Retina (tissue), 1 donor: ENCODE measurements at regions not wholly inside any gene's neighbourhood (a gene's known extent, or its start where the extent isn't known, plus 50 kb on each side); places are given as distances from the start of the nearest gene placed in this dataset.
"Not testable (repeated sequence)": the region's sequence is repeated elsewhere in the genome, so short reads cannot be mapped to it uniquely, and the experiment has no call there.

ENCODE experiments used
- DNase-seq: peaks from one replicate; pipeline ENCODE4 v3.0.0-alpha.2; 2016

DNA sequence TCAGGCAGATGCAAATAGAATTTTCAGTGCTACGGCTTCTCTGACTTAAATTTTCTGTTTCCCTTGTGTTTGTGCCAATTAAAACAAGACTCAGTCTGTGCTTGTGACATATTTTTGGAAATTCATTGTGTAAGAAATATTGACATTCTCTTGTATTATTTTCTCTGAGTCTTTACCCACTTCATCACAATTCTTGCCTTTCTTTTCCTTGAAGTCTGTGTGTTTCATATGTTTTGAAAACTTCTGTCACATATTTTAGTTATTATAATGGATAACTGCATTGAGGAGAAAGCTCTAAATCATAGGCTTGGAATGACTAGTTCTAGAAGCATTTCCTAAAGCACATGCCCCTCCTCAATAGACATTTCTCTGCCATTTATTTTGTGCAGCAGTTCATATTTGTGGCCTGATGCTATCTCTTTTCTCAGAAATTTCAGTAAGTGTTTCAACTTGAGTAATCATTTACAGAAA is 206.6 kb downstream of the PALM2AKAP2 start:
- DNase-seq = no peak

DNA sequence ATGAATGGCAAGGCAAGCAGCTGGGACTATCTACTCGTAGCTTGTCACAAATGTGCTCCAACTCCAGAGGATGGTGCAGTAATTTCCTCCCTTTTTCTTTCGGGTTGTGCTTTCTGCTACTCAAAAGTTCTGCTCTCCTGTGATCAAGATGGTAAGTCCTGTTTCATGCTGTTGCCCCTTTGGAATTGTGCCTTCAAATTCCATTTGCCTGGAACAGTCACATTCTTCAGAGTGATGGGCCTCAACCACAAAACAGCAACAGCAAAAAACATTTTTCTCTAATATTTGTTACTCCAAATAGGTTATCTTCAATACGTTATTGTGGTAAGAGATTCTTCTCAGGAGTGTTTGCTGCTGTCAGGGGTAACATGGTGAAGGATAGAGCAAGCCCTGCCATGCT is 209.3 kb downstream of the PALM2AKAP2 start:
- DNase-seq = no peak

DNA sequence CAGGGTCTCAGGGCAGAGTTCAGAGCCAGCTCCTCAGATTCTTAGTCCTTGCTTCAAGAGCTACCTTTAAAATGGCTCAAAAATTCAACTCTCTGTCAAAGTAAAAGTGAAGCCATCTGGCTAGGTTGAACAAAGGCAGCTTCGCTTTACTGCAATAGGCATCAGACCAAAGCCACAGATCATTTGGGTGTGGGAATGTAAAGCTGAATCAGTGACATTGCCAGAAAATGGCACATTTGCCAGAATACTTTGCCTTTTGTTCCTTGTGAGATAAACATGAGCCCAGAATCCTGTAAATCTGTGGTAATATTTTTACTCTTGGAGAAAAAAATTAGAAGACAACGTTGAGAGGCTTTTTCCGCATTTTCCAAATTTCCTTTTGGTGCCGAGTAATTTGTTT is 210.5 kb downstream of the PALM2AKAP2 start:
- DNase-seq = no peak

DNA sequence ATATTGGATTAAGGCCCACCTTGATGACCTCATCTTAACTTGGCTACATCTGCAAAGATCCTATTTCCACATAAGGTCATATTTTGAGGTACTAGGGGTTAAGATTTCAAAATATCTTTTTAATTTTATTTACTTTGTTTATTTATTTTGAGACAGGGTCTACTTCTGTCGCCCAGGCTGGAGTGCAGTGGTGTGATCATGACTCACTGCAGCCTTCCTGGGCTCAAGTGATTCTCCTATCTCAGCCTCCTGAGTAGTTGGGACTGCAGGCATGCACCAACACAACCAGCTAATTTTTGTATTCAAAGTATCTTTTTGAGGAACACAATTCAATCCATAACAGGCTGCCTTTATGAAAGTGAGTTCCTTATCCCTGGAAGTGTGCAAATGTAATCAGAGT is 212.3 kb downstream of the PALM2AKAP2 start:
- no peak for DNase-seq

DNA sequence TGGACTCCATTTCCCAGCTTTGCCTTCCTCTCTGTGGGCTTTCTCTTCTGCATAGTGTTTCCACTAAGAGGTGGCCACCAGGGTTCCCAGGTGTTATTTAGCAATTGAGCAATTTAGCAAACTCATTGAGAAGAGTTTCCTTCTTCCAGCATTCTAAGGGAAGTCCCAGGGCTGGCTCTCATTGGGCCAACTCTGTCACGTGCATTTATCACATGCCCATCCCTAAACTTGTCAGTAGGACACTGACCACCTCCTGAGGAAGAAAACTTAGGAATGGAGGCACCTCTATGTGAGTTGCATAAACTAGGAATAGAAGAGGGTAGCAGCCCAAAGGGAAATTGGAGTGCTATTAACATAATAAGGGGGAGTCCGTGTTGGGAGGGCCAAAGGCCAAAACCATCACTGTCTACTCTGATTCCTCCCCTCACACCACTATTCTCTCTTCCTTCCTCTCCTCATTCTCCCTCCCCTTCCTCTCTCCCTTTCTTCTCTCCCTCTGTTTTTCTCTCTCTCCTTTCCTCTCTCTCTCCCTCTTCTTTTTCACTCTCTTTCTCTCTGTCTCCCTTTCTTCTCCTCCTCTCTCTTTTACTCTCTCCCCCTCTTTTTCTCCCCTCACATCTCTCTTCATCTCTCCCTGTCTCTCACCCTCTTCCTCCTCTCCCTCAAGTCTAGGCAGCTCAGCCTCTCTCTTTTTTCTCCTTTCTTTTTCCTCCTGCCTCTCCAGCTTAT is 213.4 kb downstream of the PALM2AKAP2 start:
- DNase-seq = no peak

DNA sequence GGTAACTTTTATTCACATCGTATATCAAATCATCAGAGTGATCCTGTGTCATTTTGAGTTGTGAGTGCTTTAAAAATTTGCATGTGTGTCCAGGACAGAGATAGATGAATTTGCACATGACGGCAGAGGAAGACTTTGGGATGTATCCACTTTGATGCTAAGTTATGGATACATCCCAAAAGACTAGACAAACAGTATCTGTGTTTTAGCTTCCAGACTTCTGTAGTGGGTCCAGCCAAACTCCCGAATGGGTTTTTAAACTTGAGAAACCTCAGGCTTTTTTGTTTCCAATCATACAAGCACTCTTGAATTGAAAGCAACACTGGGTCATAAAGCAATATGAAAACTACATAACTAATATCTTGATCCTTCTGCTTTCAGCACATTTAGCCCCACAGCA is 213.8 kb downstream of the C9orf152 start:
- no peak for DNase-seq

DNA sequence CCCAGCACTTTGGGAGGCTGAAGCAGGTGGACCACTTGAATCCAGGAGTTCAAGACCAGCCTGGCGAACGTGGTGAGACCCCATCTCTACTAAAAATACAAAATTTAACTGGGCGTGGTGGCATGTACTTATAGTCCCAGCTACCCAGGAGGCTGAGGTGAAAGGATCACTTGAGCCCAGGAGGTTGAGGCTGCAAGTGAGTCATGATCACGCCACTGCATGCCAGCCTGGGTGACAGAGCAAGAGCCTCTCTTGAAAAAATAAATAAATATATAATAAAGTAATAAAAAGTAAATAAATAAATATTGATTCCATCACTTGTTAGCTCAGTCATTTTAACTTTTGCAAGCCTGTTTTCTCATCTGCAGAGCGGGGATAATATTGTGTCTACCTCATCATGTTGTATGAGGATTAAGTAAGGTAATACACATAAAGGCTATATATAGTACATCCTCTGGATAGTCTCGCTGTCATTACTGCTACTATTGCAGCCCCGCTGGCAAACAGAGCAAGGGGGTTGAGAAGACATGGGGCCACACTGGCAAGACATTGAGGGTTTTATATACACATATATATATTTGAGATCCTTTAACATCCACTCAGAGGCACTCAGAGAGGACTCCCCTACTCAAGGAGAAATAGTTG is 210.9 kb downstream of the C9orf152 start:
- DNase-seq = no peak

DNA sequence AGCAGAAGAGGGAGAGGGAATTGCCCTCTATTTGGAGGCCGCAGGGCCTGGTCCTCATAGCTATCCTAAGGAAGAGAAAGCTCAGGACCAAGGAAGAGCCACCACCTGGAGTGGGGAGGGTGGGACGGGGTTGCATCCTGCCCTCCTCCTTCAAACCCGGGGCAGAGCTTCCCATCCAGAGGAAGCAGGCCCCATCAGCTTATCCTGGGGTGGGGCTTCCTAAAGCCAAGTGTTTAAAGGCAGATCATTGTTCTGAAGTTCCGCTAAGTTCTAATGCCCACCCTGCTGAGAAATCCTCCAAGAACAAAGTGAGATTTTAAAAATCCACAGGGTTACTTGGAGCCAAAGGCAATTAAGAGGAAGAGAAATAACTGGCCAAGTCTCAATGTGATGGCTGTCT is 210.3 kb downstream of the C9orf152 start:
- no peak for DNase-seq

DNA sequence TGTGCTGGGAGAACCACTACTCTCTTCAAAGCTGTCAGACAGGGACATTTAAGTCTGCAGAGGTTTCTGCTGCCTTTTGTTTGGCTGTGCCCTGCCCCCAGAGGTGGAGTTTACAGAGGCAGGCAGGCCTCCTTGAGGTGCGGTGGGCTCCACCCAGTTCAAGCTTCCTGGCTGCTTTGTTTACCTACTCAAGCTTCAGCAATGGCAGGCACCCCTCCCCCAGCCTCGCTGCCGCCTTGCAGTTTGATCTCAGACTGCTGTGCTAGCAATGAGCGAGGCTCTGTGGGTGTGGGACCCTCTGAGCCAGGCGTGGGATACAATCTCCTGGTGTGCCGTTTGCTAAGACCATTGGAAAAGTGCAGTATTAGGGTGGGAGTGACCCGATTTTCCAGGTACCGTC is 202.4 kb downstream of the C9orf152 start:
- DNase-seq = not testable (repeated sequence)

DNA sequence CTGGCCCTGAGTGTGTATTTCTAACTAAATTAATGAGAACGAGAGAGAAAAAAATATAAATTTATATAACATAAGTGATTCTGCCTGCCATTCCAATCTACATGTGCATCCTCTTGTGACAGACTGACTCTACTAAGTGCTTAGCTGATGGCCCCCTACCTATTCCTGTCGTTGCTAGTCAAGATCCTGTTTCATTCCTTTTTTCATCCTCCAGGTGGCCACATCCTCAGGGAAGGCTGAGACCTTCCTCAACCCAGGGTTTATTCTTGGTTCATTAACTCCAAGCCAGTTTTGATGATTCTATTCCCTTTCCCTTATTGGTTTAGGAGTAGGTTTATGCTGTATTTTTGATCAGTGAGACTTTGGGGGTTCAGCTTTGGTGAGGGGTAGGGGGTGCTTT is 201.3 kb downstream of the C9orf152 start:
- DNase-seq = no peak

DNA sequence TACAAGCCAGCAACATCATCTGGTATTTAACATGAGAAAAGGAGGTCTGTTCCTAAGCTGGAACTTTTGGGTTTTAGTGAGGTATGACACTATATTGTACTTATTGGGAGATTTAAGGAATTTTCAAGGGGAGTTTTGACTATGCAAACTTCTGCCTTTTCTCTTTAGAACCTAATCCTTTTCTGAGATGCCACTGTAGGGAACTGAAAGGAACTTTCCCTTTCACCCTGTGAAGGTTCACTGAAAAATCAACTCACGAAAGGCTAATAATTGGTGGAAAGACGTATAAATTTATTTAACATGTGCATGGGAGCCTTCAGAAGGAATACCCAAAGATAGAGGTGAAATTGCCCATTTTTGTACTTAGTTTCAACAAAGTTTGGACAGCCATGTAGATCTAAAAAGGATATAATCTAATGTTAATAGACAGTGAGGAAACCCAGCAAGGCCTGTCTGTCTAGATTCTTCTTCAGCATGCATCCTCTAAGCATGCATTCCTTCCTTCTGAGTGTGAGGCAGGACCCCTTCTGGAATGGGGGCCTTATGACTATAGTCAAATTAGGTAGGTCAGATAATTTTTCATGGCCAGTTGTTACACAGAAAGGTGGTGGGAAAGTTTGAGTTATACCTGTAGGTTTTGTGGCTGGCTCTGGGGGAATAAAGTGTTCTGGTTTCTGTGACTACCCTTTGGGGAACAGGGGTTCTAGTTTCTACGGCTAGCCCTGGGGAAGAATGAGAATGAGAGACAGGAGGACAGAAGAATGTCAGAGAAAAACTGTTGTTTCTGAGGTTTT is 200.3 kb downstream of the C9orf152 start:
- DNase-seq = no peak

DNA sequence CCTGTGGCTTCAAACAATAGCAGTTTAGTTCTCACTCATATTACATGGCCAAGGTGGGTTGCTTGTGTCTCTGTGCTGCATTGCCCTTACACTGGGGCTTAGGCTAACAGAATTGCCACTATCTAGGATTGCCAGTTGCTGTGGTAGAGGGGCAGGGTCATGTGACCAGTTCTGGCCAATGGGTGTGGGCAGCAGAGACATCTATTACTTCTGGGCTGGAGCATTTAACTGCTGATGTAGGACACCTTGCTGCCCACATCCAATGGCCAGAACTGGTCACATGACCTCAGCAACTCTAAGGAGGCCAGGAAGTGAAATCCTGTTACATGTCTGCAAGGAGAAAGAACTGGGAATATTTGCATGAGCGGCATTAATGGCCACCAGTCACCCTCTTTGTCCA is 199.3 kb downstream of the C9orf152 start:
- no peak for DNase-seq

DNA sequence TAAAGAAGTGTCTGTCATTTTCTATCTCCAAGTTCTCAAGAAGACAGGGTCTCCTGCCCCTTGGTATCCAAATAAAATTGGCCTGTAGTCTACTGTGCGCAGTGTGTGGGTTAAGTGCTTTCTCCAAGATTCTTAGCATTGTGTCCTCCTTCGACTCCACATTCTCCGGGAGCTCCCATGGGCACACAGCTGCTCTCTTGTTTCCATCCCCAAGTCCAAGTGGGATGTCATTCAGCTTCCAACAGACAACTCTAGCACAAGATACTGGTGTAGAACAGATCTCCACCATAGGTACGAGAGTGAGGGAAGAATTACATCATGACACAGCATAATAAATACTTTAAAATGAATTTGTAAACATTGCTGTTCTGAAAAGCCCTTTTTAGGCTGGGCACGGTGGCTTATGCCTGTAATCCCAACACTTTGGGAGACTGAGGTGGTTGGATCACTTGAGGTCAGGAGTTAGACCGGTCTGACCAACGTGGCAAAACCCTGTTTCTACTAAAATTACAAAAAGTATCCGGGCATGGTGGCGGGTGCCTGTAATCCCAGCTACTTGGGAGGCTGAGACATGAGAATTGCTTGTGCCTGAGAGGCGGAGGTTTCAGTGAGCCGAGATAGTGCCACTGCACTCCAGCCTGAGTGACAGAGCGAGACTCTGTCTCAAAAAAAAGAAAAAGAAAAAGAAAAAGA is 196.2 kb downstream of the C9orf152 start:
- DNase-seq = no peak

DNA sequence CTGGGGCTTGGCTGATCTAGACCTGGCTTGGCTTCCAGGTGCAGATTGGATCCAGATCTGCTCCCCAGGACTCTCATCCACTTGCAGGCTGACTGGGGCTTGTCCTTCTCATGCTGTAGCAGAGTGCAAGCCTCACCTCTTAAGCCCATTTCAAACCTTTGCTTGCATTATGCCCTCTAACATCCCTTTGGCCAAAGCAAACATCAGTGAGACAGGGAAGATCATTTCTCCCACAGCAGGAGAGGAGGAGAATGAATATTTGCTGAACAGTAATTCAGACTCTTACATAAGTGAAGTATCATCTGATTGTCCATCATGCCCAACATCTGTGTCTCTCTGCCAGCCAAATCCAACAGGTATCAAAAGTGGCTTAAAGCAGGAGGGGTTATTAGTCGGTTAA is 194.9 kb downstream of the C9orf152 start:
- DNase-seq = no peak

DNA sequence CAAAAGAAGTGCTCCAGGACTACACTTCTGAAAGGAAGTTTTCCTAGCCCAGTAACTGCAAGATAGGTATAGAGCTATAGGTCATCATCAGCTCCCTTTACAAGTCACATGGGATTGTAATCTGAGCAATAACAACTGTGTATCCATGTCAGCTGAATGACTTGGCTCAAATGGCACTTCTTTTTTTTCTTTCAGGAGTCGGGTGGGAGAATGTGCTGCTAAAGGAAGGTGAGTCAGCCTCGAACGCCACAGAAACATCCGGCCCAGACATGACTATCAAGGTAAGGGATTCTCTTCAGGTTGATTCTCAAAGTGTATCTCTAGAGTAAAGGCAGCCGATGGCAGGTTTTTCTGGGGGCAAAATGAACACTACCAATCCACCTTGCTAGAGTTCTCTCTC is 192.2 kb downstream of the C9orf152 start:
- DNase-seq = no peak

DNA sequence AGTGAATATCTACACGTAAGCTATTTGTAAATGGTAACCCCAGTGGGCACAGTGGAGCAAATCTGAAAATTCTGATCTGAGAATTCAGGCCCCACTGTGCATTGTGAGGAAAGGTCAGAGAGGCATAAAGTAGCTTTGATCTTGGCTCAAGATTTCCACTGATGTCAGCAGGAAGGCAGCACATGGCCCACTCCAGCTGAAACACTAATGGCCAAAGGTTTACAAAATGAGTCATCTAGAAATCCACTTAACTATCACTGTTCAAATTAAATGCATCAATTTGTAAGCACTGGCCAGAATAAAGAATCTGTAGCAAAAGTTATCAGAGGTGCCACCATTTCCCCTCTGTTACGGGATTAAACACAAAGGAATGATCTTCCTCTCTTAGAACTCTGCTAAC is 191.6 kb downstream of the C9orf152 start:
- no peak for DNase-seq

DNA sequence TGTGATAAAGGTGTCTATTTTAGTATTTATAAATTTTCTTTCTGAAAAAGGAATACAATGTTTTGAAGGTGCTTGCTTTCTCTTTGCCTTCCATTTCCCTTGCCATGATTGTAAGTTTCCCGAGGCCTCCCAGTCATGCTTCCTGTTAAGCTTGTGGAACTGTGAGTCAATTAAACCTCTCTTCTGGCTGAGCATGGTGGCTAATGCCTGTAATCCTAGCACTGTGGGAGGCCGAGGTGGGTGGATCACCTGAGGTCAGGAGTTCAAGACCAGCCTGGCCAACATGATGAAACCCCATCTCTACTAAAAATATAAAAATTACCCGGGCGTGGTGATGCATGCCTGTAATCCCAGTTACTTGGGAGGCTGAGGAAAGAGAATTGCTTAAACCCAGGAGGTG is 187.7 kb downstream of the C9orf152 start:
- DNase-seq = not testable (repeated sequence)

DNA sequence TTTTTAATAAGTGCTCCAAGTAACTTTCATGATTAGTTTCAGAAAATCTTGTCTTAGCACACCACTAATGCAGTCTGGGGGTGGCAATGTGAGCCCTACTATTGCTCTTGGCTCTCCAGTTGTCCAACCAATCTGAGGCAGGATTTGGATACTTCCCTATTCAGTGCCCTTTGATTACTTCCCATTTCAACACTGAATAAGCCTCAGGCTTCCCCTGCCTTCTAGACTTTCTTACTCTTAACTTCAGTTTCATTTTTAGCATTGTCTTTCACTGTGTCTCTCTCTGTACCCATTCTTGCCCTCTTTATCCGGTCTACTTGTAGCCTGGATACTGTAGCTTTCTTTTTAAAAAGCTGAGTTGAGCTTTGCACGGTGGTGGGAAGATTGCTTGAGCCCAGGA is 186.1 kb downstream of the C9orf152 start:
- no peak for DNase-seq

DNA sequence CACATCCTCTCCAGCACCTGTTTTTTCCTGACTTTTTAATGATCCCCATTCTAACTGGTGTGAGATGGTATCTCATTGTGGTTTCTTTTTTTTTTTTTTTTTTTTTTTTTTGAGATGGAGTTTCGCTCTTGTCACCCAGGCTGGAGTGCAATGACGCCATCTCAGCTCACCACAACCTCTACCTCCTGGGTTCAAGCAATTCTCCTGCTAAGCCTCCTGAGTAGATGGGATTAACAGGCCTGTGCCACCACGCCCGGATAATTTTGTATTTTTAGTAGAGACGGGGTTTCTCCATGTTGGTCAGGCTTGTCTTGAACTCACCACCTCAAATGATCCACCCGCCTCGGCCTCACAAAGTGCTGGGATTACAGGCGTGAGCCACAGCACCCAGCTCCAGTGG is 184.7 kb downstream of the C9orf152 start:
- not testable (repeated sequence) for DNase-seq

DNA sequence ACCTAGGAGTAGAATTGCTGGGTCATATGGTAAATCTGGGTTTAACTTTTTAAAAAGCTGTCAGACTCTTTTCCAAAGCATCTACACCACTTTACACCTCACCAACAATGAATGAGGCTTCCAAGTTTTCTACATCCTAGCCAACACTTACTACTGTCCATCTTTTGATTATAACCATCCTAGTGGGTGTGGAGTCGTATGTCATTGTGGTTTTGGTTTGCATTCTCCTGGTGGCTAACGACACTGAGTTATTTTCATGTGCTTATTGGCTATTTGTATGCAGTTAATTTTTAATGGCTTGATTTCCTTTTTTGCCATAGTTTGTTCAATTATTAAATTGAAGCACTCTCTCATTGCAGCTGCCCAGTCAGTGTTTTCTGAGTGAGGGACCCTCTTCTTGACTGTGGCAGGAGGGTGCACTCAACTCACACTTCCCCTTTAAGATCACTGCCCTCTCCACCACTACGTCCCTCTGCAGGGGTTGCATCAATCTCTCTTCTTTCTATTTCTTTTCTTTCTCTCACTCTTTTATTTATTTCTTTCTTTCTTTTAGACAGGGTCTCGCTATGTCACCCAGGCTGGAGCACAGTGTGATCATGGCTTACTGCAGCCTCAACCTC is 182.3 kb downstream of the C9orf152 start:
- DNase-seq = no peak

DNA sequence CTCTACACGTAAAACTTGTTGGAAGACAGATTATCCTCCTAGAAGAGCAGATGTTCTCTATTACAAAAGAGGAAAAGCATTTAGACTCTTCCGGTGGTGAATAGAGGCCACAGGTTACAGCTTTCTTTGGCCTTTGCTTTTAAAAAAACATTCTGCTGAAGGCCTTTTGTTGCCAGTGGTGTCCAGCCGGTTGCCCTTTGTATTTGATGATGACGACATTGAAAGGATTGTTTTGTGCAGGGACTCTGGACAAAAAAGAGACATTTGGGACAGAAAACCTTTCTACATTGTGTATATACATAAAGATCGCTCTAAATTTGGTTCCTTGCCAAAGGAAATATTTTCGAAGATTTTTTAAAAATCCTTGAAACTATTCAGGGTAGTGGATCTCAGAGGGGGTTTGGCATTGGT is 180.3 kb downstream of the C9orf152 start:
- peak; percentile 30 for DNase-seq

DNA sequence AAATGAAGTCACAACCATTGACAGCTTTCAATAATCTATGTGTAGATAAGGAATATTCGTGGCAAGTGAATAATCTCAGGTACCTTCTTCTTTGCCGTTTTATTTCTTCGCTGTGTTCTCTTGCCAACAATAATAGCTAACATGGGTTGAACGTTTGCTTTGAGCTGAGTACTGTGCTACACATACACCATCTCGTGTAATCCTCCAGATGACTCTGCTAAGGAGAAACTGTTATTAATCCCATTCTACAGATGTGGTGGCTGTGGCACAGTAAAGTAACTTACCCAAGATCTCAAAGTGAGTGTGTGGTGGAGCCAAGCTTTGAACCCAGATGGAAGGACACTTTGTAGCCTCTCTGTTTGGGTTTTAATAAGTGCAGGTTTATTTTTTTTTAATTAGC is 179.7 kb downstream of the C9orf152 start:
- DNase-seq = no peak

DNA sequence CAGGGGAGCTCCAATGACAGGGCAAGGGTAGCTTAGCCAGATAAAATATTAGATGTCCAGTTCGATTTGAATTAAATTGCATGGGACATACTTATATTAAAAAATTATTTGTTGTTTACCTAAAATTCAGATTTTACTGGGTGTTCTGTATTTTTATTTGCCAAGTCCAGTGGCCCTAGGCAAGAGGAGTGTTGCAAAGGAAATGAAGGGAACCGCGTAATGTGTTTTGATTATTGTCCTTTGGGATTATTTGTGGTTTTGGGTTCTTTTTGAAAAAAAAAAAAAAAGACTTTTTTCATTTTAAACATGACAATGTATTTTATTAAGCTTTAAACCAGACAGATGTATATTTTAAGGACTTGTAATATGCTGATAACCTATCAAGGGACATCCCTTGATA is 179.3 kb downstream of the C9orf152 start:
- no peak for DNase-seq
